Upper lobe of left lung (tissue), 6 donors: ENCODE measurements at regions not wholly inside any gene's neighbourhood (a gene's known extent, or its start where the extent isn't known, plus 50 kb on each side); places are given as distances from the start of the nearest gene placed in this dataset.

ENCODE experiments used
- ATAC-seq, 2 donors: fragments of 200-7000 bp; cut with Tn5 transposase; one replicate each; pipeline ENCODE4 v1.9.1; 2022; ENCODE audit warnings: mild to moderate bottlenecking in 2 of 2, moderate library complexity in 2 of 2; ENCODE audit not compliant: low FRiP score in 2 of 2
- DNase-seq, 2 donors: peaks; one replicate each; pipeline ENCODE4 v3.0.0-alpha.2; 2019 to 2020
- H3K27ac ChIP-seq, 4 donors: fragments of 200-600 bp; sonication (generic); one replicate each; pipeline ENCODE4 v1.5.1; 2016 to 2019
- H3K27me3 ChIP-seq, 4 donors: fragments of 200-600 bp; sonication (generic); one replicate each; pipeline ENCODE4 v1.5.1; 2017 to 2019
- H3K36me3 ChIP-seq, 4 donors: fragments of 200-600 bp; sonication (generic); one replicate each; pipeline ENCODE4 v1.5.1; 2016 to 2019
- H3K4me1 ChIP-seq, 4 donors: fragments of 200-600 bp; sonication (generic); one replicate each; pipeline ENCODE4 v1.5.1; 2018 to 2019
- H3K4me3 ChIP-seq, 4 donors: fragments of 200-600 bp; sonication (generic); one replicate each; pipeline ENCODE4 v1.5.1; 2017 to 2019; ENCODE audit warnings: mild to moderate bottlenecking in 2 of 4, moderate library complexity in 1 of 4
- H3K9me3 ChIP-seq, 4 donors: fragments of 200-600 bp; sonication (generic); one replicate each; pipeline ENCODE4 v1.5.1; 2018 to 2019
- EP300 ChIP-seq, 4 donors: sonication (generic); formaldehyde crosslinking; IDR thresholded peaks; one replicate each; pipeline ENCODE4 v1.5.1; 2017; ENCODE audit warnings: antibody characterized with exemption in 4 of 4, control low read depth in 2 of 4
- POLR2A ChIP-seq, 4 donors: fragments of 450-650 bp; IDR thresholded peaks; one replicate each; pipeline ENCODE4 v1.5.1; 2016 to 2017; ENCODE audit warnings: antibody characterized with exemption in 4 of 4, mild to moderate bottlenecking in 2 of 4
- POLR2AphosphoS5 ChIP-seq, 2 donors: sonication (generic); formaldehyde crosslinking; IDR thresholded peaks; one replicate each; pipeline ENCODE4 v1.5.1; 2017; ENCODE audit warnings: antibody characterized with exemption in 2 of 2
- WGBS, 2 donors: methylation state at CpG; one replicate each; pipeline ENCODE4 v1.1.5; 2017 to 2018; 5-methylcytosine and 5-hydroxymethylcytosine counted together
- TF ChIP-seq, protein P1 (sequence below), 6 experiments: fragments of 450-650 bp in 4 of 6; fragments of 200-600 bp in 2 of 6; sonication (generic) in 2 of 6; IDR thresholded peaks; one replicate each; pipeline ENCODE4 v1.5.1; 2016 to 2019; ENCODE audit warnings: antibody characterized with exemption in 6 of 6
- donor health status: DM: no; HTN: no; CAD: no; lungs with moderate emphysema.
- donor health status: DM: no; HTN: yes; CAD: no; lungs with severe emphysema.

DNA sequence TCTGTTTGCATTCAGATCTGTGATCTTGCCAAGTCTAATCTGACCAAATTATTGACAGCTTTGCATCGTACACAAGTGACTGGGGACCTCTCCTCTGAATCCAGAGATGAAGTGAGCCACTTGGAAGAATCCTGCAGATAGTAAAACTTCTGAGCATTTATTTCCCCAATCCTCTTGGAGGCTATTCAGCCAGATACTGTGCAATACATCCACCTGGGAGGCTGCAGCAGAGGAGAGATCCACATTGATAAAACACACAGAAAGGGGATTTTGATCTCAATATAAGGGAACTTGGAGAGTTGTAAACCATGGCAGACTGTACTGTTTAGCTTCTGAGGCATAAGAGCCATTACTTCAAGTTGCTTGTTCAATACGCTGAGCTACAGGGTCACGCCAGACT lies 654.6 kb downstream of the MTRR start:
- H3K27ac ChIP-seq, result no peak overlapping the region
- H3K36me3 ChIP-seq, result no peaks in the 10 kb centered on the region
- ATAC-seq (no peak), DNase-seq (no peak)
- no peak for TF ChIP-seq EP300 (IDR thresholded peaks at IDR 0.05)
- TF ChIP-seq, protein P1, sequence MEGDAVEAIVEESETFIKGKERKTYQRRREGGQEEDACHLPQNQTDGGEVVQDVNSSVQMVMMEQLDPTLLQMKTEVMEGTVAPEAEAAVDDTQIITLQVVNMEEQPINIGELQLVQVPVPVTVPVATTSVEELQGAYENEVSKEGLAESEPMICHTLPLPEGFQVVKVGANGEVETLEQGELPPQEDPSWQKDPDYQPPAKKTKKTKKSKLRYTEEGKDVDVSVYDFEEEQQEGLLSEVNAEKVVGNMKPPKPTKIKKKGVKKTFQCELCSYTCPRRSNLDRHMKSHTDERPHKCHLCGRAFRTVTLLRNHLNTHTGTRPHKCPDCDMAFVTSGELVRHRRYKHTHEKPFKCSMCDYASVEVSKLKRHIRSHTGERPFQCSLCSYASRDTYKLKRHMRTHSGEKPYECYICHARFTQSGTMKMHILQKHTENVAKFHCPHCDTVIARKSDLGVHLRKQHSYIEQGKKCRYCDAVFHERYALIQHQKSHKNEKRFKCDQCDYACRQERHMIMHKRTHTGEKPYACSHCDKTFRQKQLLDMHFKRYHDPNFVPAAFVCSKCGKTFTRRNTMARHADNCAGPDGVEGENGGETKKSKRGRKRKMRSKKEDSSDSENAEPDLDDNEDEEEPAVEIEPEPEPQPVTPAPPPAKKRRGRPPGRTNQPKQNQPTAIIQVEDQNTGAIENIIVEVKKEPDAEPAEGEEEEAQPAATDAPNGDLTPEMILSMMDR (IDR thresholded peaks at IDR 0.05), result no peak
- no peak for TF ChIP-seq POLR2A (IDR thresholded peaks at IDR 0.05)
- TF ChIP-seq POLR2AphosphoS5 (IDR thresholded peaks at IDR 0.05), result no peak
- no peaks in the 10 kb centered on the region for H3K9me3 ChIP-seq
- H3K4me3 ChIP-seq, result no peak overlapping the region
- no peaks in the 10 kb centered on the region for H3K27me3 ChIP-seq
- 64 to 68% methylated on average over 3 of the region's 3 CpGs for WGBS, 2 donors
- no peaks in the 10 kb centered on the region for H3K4me1 ChIP-seq

DNA sequence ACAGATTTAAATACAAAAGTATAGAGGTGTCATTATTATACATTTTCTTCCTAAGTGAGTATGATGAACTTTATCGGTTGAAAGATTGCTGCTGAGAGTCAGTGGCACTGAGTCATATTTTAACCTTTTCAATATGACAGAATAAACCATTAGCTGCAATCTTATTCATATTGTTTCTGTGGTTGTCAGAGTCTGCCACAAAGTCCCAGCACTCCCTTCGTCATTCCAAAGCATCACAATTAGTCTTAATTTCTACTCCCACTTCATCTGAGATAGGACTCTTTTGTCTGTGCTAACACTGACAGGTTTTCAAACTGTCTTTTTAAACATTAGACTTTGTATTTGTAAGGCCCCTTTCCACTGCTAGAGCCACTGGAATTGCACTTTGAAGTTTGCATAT lies 656.9 kb downstream of the MTRR start:
- Histone ChIP-seq H3K4me3 (no peak overlapping the region), H3K4me1 (no peaks in the 10 kb centered on the region), H3K36me3 (no peaks in the 10 kb centered on the region), H3K27ac (no peak overlapping the region), H3K9me3 (no peaks in the 10 kb centered on the region), H3K27me3 (no peaks in the 10 kb centered on the region)
- WGBS, 2 donors, result 87 to 89% methylated on average over 2 of the region's 2 CpGs
- TF ChIP-seq POLR2AphosphoS5 (IDR thresholded peaks at IDR 0.05) (no peak), POLR2A (IDR thresholded peaks at IDR 0.05) (no peak), EP300 (IDR thresholded peaks at IDR 0.05) (no peak)
- TF ChIP-seq, protein P1 (IDR thresholded peaks at IDR 0.05), result no peak
- DNase-seq (no peak), ATAC-seq (no peak)

DNA sequence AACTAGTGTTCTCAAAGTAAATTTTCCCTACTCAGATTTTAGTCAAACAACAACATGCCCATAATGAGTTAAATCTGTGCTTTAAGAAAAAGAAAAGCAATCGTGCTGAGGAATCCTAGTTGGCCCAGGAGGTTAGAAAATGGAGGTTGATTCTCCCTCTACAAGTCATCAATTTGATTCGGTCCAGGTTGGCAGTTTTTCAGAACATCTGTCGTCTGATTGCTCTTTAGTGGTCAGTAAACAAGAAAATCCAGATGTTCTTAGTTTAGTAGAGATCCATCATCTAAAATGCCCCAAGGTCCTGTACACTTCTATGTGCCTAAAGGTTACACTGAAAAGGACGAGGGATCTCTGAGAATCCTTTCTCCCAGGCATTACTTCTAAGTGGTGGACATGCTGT lies 659.2 kb downstream of the MTRR start:
- H3K9me3 ChIP-seq, result no peaks in the 10 kb centered on the region
- WGBS, 2 donors, result 43 to 46% methylated on average over 4 of the region's 4 CpGs
- no peak for TF ChIP-seq EP300 (IDR thresholded peaks at IDR 0.05)
- no peak for TF ChIP-seq POLR2AphosphoS5 (IDR thresholded peaks at IDR 0.05)
- TF ChIP-seq POLR2A (IDR thresholded peaks at IDR 0.05), result no peak
- TF ChIP-seq, protein P1 (IDR thresholded peaks at IDR 0.05), result no peak

DNA sequence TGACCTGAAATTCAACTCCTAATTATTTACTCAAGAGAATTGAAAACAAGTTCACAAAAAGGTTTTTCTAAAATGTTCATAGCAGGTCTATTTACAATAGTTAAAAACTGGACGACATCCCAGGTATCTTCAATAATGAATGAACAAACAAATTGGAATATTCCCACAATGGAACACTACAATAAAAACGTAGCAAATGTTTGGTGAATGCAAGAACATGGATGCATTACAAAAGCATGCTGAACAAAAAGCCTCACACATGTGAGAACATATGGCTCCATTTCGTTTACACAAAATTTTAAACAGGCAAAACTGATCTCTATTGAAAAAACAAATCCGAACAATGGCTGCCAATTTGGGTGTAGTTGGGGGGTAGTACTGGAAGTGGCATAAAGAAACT lies 669.9 kb downstream of the MTRR start:
- 54 to 73% methylated on average over 4 of the region's 4 CpGs for WGBS, 2 donors
- H3K4me1 ChIP-seq, result no peaks in the 10 kb centered on the region
- TF ChIP-seq EP300 (IDR thresholded peaks at IDR 0.05) (no peak), POLR2AphosphoS5 (IDR thresholded peaks at IDR 0.05) (no peak), POLR2A (IDR thresholded peaks at IDR 0.05) (no peak)
- TF ChIP-seq, protein P1 (IDR thresholded peaks at IDR 0.05), result no peak
- H3K4me3 ChIP-seq, result no peak overlapping the region
- DNase-seq (no peak), ATAC-seq (no peak)
- H3K9me3 ChIP-seq, result no peaks in the 10 kb centered on the region
- no peaks in the 10 kb centered on the region for H3K36me3 ChIP-seq
- no peaks in the 10 kb centered on the region for H3K27me3 ChIP-seq
- H3K27ac ChIP-seq, result no peak overlapping the region

More for the DNA sequence above, 659.2 kb downstream of the MTRR start:
- no peaks in the 10 kb centered on the region for H3K36me3 ChIP-seq
- no peak for ATAC-seq
- H3K27me3 ChIP-seq, result no peaks in the 10 kb centered on the region
- no peak overlapping the region for H3K4me3 ChIP-seq
- H3K27ac ChIP-seq, result no peak overlapping the region
- no peaks in the 10 kb centered on the region for H3K4me1 ChIP-seq
- no peak for DNase-seq

DNA sequence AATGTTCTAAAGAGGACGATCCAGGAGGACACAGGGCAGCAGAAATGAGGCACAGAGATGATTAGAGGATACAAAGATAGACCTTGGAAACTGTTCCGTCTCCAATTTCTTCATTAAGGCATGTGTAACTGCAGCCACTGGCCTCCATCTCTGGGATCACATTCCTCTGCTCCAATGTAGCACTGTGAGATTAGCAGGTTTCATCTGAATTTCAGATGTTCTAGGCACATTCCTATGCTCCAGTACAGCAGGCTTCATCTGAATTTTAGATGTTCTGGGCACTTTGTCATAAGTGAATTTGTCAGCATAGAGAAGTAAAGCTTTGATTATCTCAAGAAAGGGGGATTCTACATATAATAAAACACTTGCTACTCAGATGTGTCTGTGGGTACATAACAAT lies 671.4 kb downstream of the MTRR start:
- no peak for DNase-seq
- Histone ChIP-seq H3K4me3 (no peak overlapping the region), H3K4me1 (no peaks in the 10 kb centered on the region), H3K27ac (no peak overlapping the region), H3K9me3 (no peaks in the 10 kb centered on the region), H3K36me3 (no peaks in the 10 kb centered on the region), H3K27me3 (no peaks in the 10 kb centered on the region)
- ATAC-seq, result no peak
- WGBS, 2 donors, result 66 to 87% methylated on average over 2 of the region's 2 CpGs
- no peak for TF ChIP-seq EP300 (IDR thresholded peaks at IDR 0.05)
- TF ChIP-seq, protein P1 (IDR thresholded peaks at IDR 0.05), result no peak
- TF ChIP-seq POLR2A (IDR thresholded peaks at IDR 0.05), result no peak
- no peak for TF ChIP-seq POLR2AphosphoS5 (IDR thresholded peaks at IDR 0.05)
